MM.1S (cell line): ENCODE measurements at regions not wholly inside any gene's neighbourhood (a gene's known extent, or its start where the extent isn't known, plus 50 kb on each side); places are given as distances from the start of the nearest gene placed in this dataset.

Experiments used
- DNase-seq: peaks from one replicate; pipeline ENCODE4 v3.0.0-alpha.2; 2015
- H2AFZ ChIP-seq: fragments of 300-600 bp; sonication (generic); 2 replicates; pipeline ENCODE4 v1.6.0; 2016; ENCODE audit warnings: antibody characterized with exemption, low read length
- H3F3A ChIP-seq: fragments of 300-600 bp; sonication (generic); 2 replicates; pipeline ENCODE4 v1.6.1; 2016; ENCODE audit warnings: mild to moderate bottlenecking, antibody characterized with exemption, low read length, moderate library complexity, mixed read lengths; ENCODE audit not compliant: insufficient read depth
- H3K27ac ChIP-seq: fragments of 300-600 bp; sonication (generic); 2 replicates; pipeline ENCODE4 v1.5.1; 2016; ENCODE audit warnings: mild to moderate bottlenecking, low read length
- H3K27me3 ChIP-seq: fragments of 300-600 bp; sonication (generic); replicated peaks from 2 replicates; pipeline ENCODE4 v1.6.0; 2016; ENCODE audit warnings: low read length; ENCODE audit not compliant: insufficient read depth
- H3K36me3 ChIP-seq: fragments of 300-600 bp; sonication (generic); replicated peaks from 2 replicates; pipeline ENCODE4 v1.6.1; 2016; ENCODE audit warnings: mild to moderate bottlenecking, low read length, mixed read lengths; ENCODE audit not compliant: insufficient read depth
- H3K4me1 ChIP-seq: fragments of 300-600 bp; sonication (generic); 2 replicates; pipeline ENCODE4 v1.6.1; 2016; ENCODE audit warnings: low read length, mixed read lengths
- H3K4me2 ChIP-seq: fragments of 300-600 bp; sonication (generic); 2 replicates; pipeline ENCODE4 v1.6.0; 2016; ENCODE audit warnings: low read depth, low read length
- H3K4me3 ChIP-seq: fragments of 300-600 bp; sonication (generic); 2 replicates; pipeline ENCODE4 v1.5.1; 2016; ENCODE audit warnings: low read length, mixed read lengths
- H3K79me2 ChIP-seq: fragments of 300-600 bp; sonication (generic); 2 replicates; pipeline ENCODE4 v1.6.1; 2016; ENCODE audit warnings: mixed run types, low read length, mixed read lengths
- H3K9ac ChIP-seq: fragments of 300-600 bp; sonication (generic); 2 replicates; pipeline ENCODE4 v1.6.1; 2016; ENCODE audit warnings: low read length, mixed read lengths
- H3K9me2 ChIP-seq: fragments of 300-600 bp; sonication (generic); replicated peaks from 2 replicates; pipeline ENCODE4 v1.6.1; 2016; ENCODE audit warnings: mild to moderate bottlenecking, low read length, mixed read lengths; ENCODE audit not compliant: insufficient read depth
- H3K9me3 ChIP-seq: fragments of 300-600 bp; sonication (generic); replicated peaks from 2 replicates; pipeline ENCODE4 v1.6.1; 2016; ENCODE audit warnings: mild to moderate bottlenecking, low read length, mixed read lengths; ENCODE audit not compliant: insufficient read depth
- H4K20me1 ChIP-seq: fragments of 300-600 bp; sonication (generic); 2 replicates; pipeline ENCODE4 v1.6.1; 2016; ENCODE audit warnings: mild to moderate bottlenecking, low read length, moderate library complexity, mixed read lengths; ENCODE audit not compliant: insufficient read depth
- EZH2 ChIP-seq: fragments of 300-600 bp; sonication (generic); optimal IDR thresholded peaks from 2 replicates; pipeline ENCODE3; 2017; ENCODE audit warnings: low read depth, mild to moderate bottlenecking, antibody characterized with exemption, low read length, mixed read lengths
- EZH2phosphoT487 ChIP-seq: fragments of 300-600 bp; sonication (generic); IDR thresholded peaks from 2 replicates; pipeline ENCODE4 v1.6.1; 2018; ENCODE audit warnings: antibody characterized with exemption, low read length
- TF ChIP-seq, protein P1 (sequence below): fragments of 300-600 bp; sonication (generic); IDR thresholded peaks from 2 replicates; pipeline ENCODE4 v1.5.1; 2016; ENCODE audit warnings: antibody characterized with exemption, low read length, mixed read lengths

- H3K4me2 ChIP-seq = no peak overlapping the region
- no peaks in the 10 kb centered on the region for H3K79me2 ChIP-seq
- no peak overlapping the region for H3K4me3 ChIP-seq
- H3K9me3 ChIP-seq = no peaks in the 10 kb centered on the region
- TF ChIP-seq, protein P1, sequence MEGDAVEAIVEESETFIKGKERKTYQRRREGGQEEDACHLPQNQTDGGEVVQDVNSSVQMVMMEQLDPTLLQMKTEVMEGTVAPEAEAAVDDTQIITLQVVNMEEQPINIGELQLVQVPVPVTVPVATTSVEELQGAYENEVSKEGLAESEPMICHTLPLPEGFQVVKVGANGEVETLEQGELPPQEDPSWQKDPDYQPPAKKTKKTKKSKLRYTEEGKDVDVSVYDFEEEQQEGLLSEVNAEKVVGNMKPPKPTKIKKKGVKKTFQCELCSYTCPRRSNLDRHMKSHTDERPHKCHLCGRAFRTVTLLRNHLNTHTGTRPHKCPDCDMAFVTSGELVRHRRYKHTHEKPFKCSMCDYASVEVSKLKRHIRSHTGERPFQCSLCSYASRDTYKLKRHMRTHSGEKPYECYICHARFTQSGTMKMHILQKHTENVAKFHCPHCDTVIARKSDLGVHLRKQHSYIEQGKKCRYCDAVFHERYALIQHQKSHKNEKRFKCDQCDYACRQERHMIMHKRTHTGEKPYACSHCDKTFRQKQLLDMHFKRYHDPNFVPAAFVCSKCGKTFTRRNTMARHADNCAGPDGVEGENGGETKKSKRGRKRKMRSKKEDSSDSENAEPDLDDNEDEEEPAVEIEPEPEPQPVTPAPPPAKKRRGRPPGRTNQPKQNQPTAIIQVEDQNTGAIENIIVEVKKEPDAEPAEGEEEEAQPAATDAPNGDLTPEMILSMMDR = no peak
- no peak for TF ChIP-seq EZH2
- no peak for TF ChIP-seq EZH2phosphoT487
- H3F3A ChIP-seq = no peaks in the 10 kb centered on the region
- H3K27me3 ChIP-seq = no peaks in the 10 kb centered on the region
- H3K36me3 ChIP-seq = no peaks in the 10 kb centered on the region
- no peak overlapping the region for H2AFZ ChIP-seq
- H3K27ac ChIP-seq = no peak overlapping the region
- no peaks in the 10 kb centered on the region for H4K20me1 ChIP-seq
- H3K9ac ChIP-seq = no peak overlapping the region
- DNase-seq = no peak
- no peaks in the 10 kb centered on the region for H3K4me1 ChIP-seq
- H3K9me2 ChIP-seq = no peaks in the 10 kb centered on the region
Measured at GRCh38 chr20:12355185-12355584, 437.5 kb downstream of the BTBD3 start.

DNA sequence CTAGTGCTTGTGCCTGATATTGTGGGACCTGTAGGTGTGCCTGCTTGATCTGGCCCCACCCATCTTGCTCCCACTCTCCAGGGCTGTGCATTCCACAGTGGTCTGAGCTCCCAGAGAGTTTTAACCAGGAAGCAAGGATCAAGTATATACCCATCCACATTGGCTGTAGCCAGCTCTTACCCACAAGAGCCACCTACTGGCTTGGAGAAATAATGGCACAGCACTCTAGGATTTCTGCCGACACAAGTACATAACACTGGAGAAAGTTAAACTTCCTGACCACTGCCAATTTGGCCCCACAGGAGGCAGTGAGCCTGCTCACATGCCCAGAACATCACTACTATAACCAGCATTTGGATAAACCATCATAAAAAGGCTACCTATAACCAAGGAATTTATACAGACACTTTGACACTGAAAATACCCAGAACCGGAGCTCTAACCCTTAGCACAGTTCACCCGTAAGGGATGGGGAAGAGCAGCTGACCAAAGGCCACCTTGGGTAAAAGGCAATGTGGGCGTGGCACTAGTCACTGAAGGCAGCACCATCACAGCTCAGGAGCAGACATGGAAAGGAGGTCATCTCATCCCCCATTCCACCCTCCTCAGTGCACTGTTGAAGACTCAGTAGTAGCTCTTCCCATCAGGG, 440.4 kb downstream of the BTBD3 start:
- Histone ChIP-seq H4K20me1 (no peaks in the 10 kb centered on the region), H2AFZ (no peak overlapping the region), H3K36me3 (no peaks in the 10 kb centered on the region), H3K9ac (no peak overlapping the region), H3K4me1 (no peaks in the 10 kb centered on the region), H3K79me2 (no peaks in the 10 kb centered on the region), H3K4me3 (no peak overlapping the region), H3K4me2 (no peak overlapping the region), H3K27me3 (no peaks in the 10 kb centered on the region), H3K27ac (no peak overlapping the region), H3K9me3 (no peaks in the 10 kb centered on the region), H3F3A (no peaks in the 10 kb centered on the region), H3K9me2 (no peaks in the 10 kb centered on the region)
- peak; percentile 7 for DNase-seq
- TF ChIP-seq, protein P1 = peak; percentile 40
- no peak for TF ChIP-seq EZH2phosphoT487

- Histone ChIP-seq H3K9ac (no peak overlapping the region), H3K4me3 (no peak overlapping the region), H3K4me2 (no peak overlapping the region), H3F3A (no peaks in the 10 kb centered on the region), H3K27ac (no peak overlapping the region), H3K79me2 (no peaks in the 10 kb centered on the region), H4K20me1 (no peaks in the 10 kb centered on the region), H3K27me3 (no peaks in the 10 kb centered on the region), H3K9me3 (no peaks in the 10 kb centered on the region), H3K4me1 (no peaks in the 10 kb centered on the region), H3K36me3 (no peaks in the 10 kb centered on the region), H2AFZ (no peak overlapping the region), H3K9me2 (no peaks in the 10 kb centered on the region)
- peak; percentile 11 for DNase-seq
- TF ChIP-seq, protein P1 = no peak
- no peak for TF ChIP-seq EZH2phosphoT487
- TF ChIP-seq EZH2 = no peak
Measured at GRCh38 chr20:12358655-12359009, 440.9 kb downstream of the BTBD3 start.
